Fibroblast of lung (primary cell): ENCODE measurements at regions not wholly inside any gene's neighbourhood (a gene's known extent, or its start where the extent isn't known, plus 50 kb on each side); places are given as distances from the start of the nearest gene placed in this dataset.

Source experiments
- DNase-seq, 2 donors: peaks; one replicate each; pipeline versions ENCODE4 v3.0.0 to v3.0.0-alpha.2; 2010; ENCODE audit warnings: low read depth in 2 of 2
- H2AFZ ChIP-seq: 2 replicates; pipeline ENCODE4 v1.5.1; 2012; ENCODE audit warnings: low read length, control low read depth, inconsistent platforms
- H3K27ac ChIP-seq: 2 replicates; pipeline ENCODE4 v1.5.1; 2011; ENCODE audit warnings: low read length, control low read depth; ENCODE audit not compliant: insufficient read depth
- H3K27me3 ChIP-seq: 2 replicates; pipeline ENCODE4 v1.5.1; 2011; ENCODE audit warnings: mild to moderate bottlenecking, low read length; ENCODE audit not compliant: control insufficient read depth, insufficient read depth
- H3K36me3 ChIP-seq: 2 replicates; pipeline ENCODE4 v1.5.1; 2011; ENCODE audit warnings: low read length; ENCODE audit not compliant: control insufficient read depth, insufficient read depth
- H3K4me1 ChIP-seq: 2 replicates; pipeline ENCODE4 v1.5.1; 2011; ENCODE audit warnings: low read length; ENCODE audit not compliant: control insufficient read depth, insufficient read depth; ENCODE audit errors: extremely low read depth
- H3K4me2 ChIP-seq: 2 replicates; pipeline ENCODE4 v1.5.1; 2011; ENCODE audit warnings: low read length, control low read depth; ENCODE audit not compliant: insufficient read depth; ENCODE audit errors: extremely low read depth
- H3K4me3 ChIP-seq, 4 experiments: fragments of 200-600 bp in 1 of 4; sonication (generic) in 1 of 4; replicated peaks in 1 of 4; 2 replicates each; pipeline ENCODE4 v1.5.1; 2011 to 2016; ENCODE audit warnings: low read length in 4 of 4, low read depth in 3 of 4, mild to moderate bottlenecking in 3 of 4, control low read depth in 2 of 4, inconsistent platforms in 1 of 4, mixed read lengths in 1 of 4; ENCODE audit not compliant: insufficient read depth in 1 of 4; ENCODE audit errors: control extremely low read depth in 1 of 4
- H3K79me2 ChIP-seq: 2 replicates; pipeline ENCODE4 v1.5.1; 2012; ENCODE audit warnings: mild to moderate bottlenecking, low read length, inconsistent platforms; ENCODE audit not compliant: control insufficient read depth, insufficient read depth
- H3K9ac ChIP-seq: 2 replicates; pipeline ENCODE4 v1.5.1; 2011; ENCODE audit warnings: mild to moderate bottlenecking, low read length, control low read depth; ENCODE audit not compliant: insufficient read depth
- H3K9me3 ChIP-seq: 2 replicates; pipeline ENCODE4 v1.5.1; 2012; ENCODE audit warnings: low read depth, low read length; ENCODE audit not compliant: control insufficient read depth, insufficient read depth
- H4K20me1 ChIP-seq: 2 replicates; pipeline ENCODE4 v1.5.1; 2011; ENCODE audit warnings: low read length; ENCODE audit not compliant: control insufficient read depth, insufficient read depth; ENCODE audit errors: extremely low read depth
- EZH2 ChIP-seq: IDR thresholded peaks from 2 replicates; pipeline ENCODE4 v1.5.1; 2012; ENCODE audit warnings: low read length, control low read depth, mild to moderate bottlenecking; ENCODE audit errors: missing control alignments
- TF ChIP-seq, protein P1 (sequence below), 2 donors: IDR thresholded peaks in 1 of 2; conservative IDR thresholded peaks in 1 of 2; 1 replicate in 1 of 2; 2 replicates in 1 of 2; pipeline ENCODE4 v1.5.1; 2011 to 2012; ENCODE audit warnings: low read length in 2 of 2, control low read depth in 1 of 2, inconsistent platforms in 1 of 2, low read depth in 1 of 2, mild to moderate bottlenecking in 1 of 2

- no peaks in the 10 kb centered on the region for H4K20me1 ChIP-seq
- no peak overlapping the region for H2AFZ ChIP-seq
- H3K27ac ChIP-seq = no peak overlapping the region
- no peaks in the 10 kb centered on the region for H3K9me3 ChIP-seq
- H3K9ac ChIP-seq = no peak overlapping the region
- no peaks in the 10 kb centered on the region for H3K4me1 ChIP-seq
- H3K27me3 ChIP-seq = no peaks in the 10 kb centered on the region
- no peak overlapping the region for H3K4me3 ChIP-seq
- no peaks in the 10 kb centered on the region for H3K36me3 ChIP-seq
- no peak for DNase-seq
- no peak overlapping the region for H3K4me2 ChIP-seq
- no peaks in the 10 kb centered on the region for H3K79me2 ChIP-seq
- TF ChIP-seq, protein P1, sequence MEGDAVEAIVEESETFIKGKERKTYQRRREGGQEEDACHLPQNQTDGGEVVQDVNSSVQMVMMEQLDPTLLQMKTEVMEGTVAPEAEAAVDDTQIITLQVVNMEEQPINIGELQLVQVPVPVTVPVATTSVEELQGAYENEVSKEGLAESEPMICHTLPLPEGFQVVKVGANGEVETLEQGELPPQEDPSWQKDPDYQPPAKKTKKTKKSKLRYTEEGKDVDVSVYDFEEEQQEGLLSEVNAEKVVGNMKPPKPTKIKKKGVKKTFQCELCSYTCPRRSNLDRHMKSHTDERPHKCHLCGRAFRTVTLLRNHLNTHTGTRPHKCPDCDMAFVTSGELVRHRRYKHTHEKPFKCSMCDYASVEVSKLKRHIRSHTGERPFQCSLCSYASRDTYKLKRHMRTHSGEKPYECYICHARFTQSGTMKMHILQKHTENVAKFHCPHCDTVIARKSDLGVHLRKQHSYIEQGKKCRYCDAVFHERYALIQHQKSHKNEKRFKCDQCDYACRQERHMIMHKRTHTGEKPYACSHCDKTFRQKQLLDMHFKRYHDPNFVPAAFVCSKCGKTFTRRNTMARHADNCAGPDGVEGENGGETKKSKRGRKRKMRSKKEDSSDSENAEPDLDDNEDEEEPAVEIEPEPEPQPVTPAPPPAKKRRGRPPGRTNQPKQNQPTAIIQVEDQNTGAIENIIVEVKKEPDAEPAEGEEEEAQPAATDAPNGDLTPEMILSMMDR (conservative IDR thresholded peaks at IDR 0.05 in 1 of 2, IDR thresholded peaks at IDR 0.05 in 1 of 2; ENCODE audit: low read depth in 1 of 2, low read length in 2 of 2) = no peak
- no peak for TF ChIP-seq EZH2
Measured at GRCh38 chr12:125775507-125775906, 710.3 kb downstream of the AACS start.

- Histone ChIP-seq H4K20me1 (no peaks in the 10 kb centered on the region), H3K4me1 (no peaks in the 10 kb centered on the region), H3K4me3 (no peak overlapping the region), H3K36me3 (no peaks in the 10 kb centered on the region), H3K27ac (no peak overlapping the region), H2AFZ (no peak overlapping the region), H3K9me3 (no peaks in the 10 kb centered on the region), H3K4me2 (no peak overlapping the region), H3K9ac (no peak overlapping the region), H3K79me2 (no peaks in the 10 kb centered on the region), H3K27me3 (no peaks in the 10 kb centered on the region)
- no peak for DNase-seq
- TF ChIP-seq, protein P1 (conservative IDR thresholded peaks at IDR 0.05 in 1 of 2, IDR thresholded peaks at IDR 0.05 in 1 of 2; ENCODE audit: low read depth in 1 of 2, low read length in 2 of 2) = no peak
Measured at GRCh38 chr12:125776212-125776611, 711.0 kb downstream of the AACS start.

GRCh38 chr12:125786143-125786542 lies 720.9 kb downstream of the AACS start:
- no peaks in the 10 kb centered on the region for H3K27me3 ChIP-seq
- no peaks in the 10 kb centered on the region for H3K79me2 ChIP-seq
- no peaks in the 10 kb centered on the region for H3K9me3 ChIP-seq
- no peaks in the 10 kb centered on the region for H3K4me1 ChIP-seq
- no peaks in the 10 kb centered on the region for H3K36me3 ChIP-seq
- no peak for TF ChIP-seq EZH2
- TF ChIP-seq, protein P1 (conservative IDR thresholded peaks at IDR 0.05 in 1 of 2, IDR thresholded peaks at IDR 0.05 in 1 of 2; ENCODE audit: low read depth in 1 of 2, low read length in 2 of 2) = no peak
- no peak overlapping the region for H3K4me3 ChIP-seq
- H4K20me1 ChIP-seq = no peaks in the 10 kb centered on the region
- H2AFZ ChIP-seq = no peak overlapping the region
- H3K4me2 ChIP-seq = no peak overlapping the region
- peak in 1 of 2 donors; percentile 50 for DNase-seq
- no peak overlapping the region for H3K27ac ChIP-seq
- no peak overlapping the region for H3K9ac ChIP-seq
